Mesothelial cell of epicardium (in vitro differentiated cells): ENCODE measurements at regions not wholly inside any gene's neighbourhood (a gene's known extent, or its start where the extent isn't known, plus 50 kb on each side); places are given as distances from the start of the nearest gene placed in this dataset.

Source experiments
- DNase-seq, 2 experiments: peaks; one replicate each; pipeline ENCODE4 v3.0.0; 2021; ENCODE audit warnings: low spot score in 2 of 2; ENCODE audit not compliant: unreplicated experiment in 2 of 2
- H3K27ac Mint-ChIP-seq: 2 replicates; pipeline ENCODE4 v1.8.0; 2021; ENCODE audit warnings: mixed read lengths
- H3K27me3 Mint-ChIP-seq: 2 replicates; pipeline ENCODE4 v1.8.0; 2021; ENCODE audit warnings: low read depth, mixed read lengths
- H3K36me3 Mint-ChIP-seq: 2 replicates; pipeline ENCODE4 v1.8.0; 2021; ENCODE audit warnings: mixed read lengths
- H3K4me1 Mint-ChIP-seq: 2 replicates; pipeline ENCODE4 v1.8.0; 2021; ENCODE audit warnings: mixed read lengths
- H3K4me3 Mint-ChIP-seq: 2 replicates; pipeline ENCODE4 v1.8.0; 2021; ENCODE audit warnings: mild to moderate bottlenecking, moderate library complexity, mixed read lengths
- H3K9me3 Mint-ChIP-seq: 2 replicates; pipeline ENCODE4 v1.8.0; 2021; ENCODE audit warnings: mixed read lengths
- CTCF ChIP-seq: fragments of 200-600 bp; sonication (generic); IDR thresholded peaks from one replicate; pipeline ENCODE4 v1.5.0; 2021; ENCODE audit warnings: antibody characterized with exemption; ENCODE audit not compliant: unreplicated experiment

- no peak for TF ChIP-seq CTCF
- no peaks in the 10 kb centered on the region for H3K36me3 Mint-ChIP-seq
- H3K4me1 Mint-ChIP-seq = peaks cover 6% of the 10 kb centered on the region
- no peak overlapping the region for H3K4me3 Mint-ChIP-seq
- no peak overlapping the region for H3K27ac Mint-ChIP-seq
- H3K9me3 Mint-ChIP-seq = no peaks in the 10 kb centered on the region
- peaks cover 30% of the 10 kb centered on the region for H3K27me3 Mint-ChIP-seq
- DNase-seq = no peak
Measured at GRCh38 chr13:44293908-44294735, 79.5 kb upstream of the SERP2 start.

GRCh38 chr13:44294876-44295275 is 78.7 kb upstream of the SERP2 start:
- Mint-ChIP-seq H3K27ac (no peak overlapping the region), H3K27me3 (peaks cover 24% of the 10 kb centered on the region), H3K4me1 (peaks cover 6% of the 10 kb centered on the region), H3K9me3 (no peaks in the 10 kb centered on the region), H3K36me3 (no peaks in the 10 kb centered on the region), H3K4me3 (no peak overlapping the region)
- DNase-seq = no peak
- TF ChIP-seq CTCF = no peak

- Mint-ChIP-seq H3K36me3 (no peaks in the 10 kb centered on the region), H3K4me1 (peaks cover 8% of the 10 kb centered on the region), H3K27ac (no peak overlapping the region), H3K4me3 (no peak overlapping the region), H3K9me3 (no peaks in the 10 kb centered on the region), H3K27me3 (peaks cover 7% of the 10 kb centered on the region)
- no peak for DNase-seq
- no peak for TF ChIP-seq CTCF
Measured at GRCh38 chr13:44296856-44297255, 76.8 kb upstream of the SERP2 start.

GRCh38 chr13:44298314-44298713 is 75.3 kb upstream of the SERP2 start:
- H3K27ac Mint-ChIP-seq = no peak overlapping the region
- H3K9me3 Mint-ChIP-seq = no peaks in the 10 kb centered on the region
- TF ChIP-seq CTCF = no peak
- no peak for DNase-seq
- peaks cover 12% of the 10 kb centered on the region for H3K4me1 Mint-ChIP-seq
- no peak overlapping the region for H3K4me3 Mint-ChIP-seq
- H3K36me3 Mint-ChIP-seq = no peaks in the 10 kb centered on the region
- peaks cover 6% of the 10 kb centered on the region for H3K27me3 Mint-ChIP-seq

- Mint-ChIP-seq H3K27ac (no peak overlapping the region), H3K9me3 (no peaks in the 10 kb centered on the region), H3K27me3 (peaks cover 6% of the 10 kb centered on the region), H3K36me3 (no peaks in the 10 kb centered on the region), H3K4me1 (peaks cover 17% of the 10 kb centered on the region), H3K4me3 (no peak overlapping the region)
- no peak for DNase-seq
- TF ChIP-seq CTCF = no peak
Measured at GRCh38 chr13:44299152-44299943, 74.3 kb upstream of the SERP2 start.
